GM18519 (cell line): ENCODE measurements at regions not wholly inside any gene's neighbourhood (a gene's known extent, or its start where the extent isn't known, plus 50 kb on each side); places are given as distances from the start of the nearest gene placed in this dataset.

ENCODE experiments used
- ATAC-seq: cut with Tn5 transposase; IDR thresholded peaks from one replicate; pipeline ENCODE4 v1.9.1; 2021; ENCODE audit warnings: mild to moderate bottlenecking, moderate library complexity; ENCODE audit not compliant: unreplicated experiment, low FRiP score

- no peak for ATAC-seq
These were observed 626.0 kb downstream of the RNF144B start for GRCh38 chr6:19013026-19013705.

GRCh38 chr6:19024737-19025136 lies 637.6 kb downstream of the RNF144B start:
- ATAC-seq: no peak

- ATAC-seq: no peak
These were observed 641.1 kb downstream of the RNF144B start for GRCh38 chr6:19028201-19028600.

- ATAC-seq: no peak
These were observed 645.6 kb downstream of the RNF144B start for GRCh38 chr6:19032591-19033295.

GRCh38 chr6:19033683-19034082 lies 646.5 kb downstream of the RNF144B start:
- no peak for ATAC-seq

GRCh38 chr6:19034986-19035385 lies 647.8 kb downstream of the RNF144B start:
- ATAC-seq: no peak

GRCh38 chr6:19035461-19036195 lies 648.5 kb downstream of the RNF144B start:
- no peak for ATAC-seq

- no peak for ATAC-seq
These were observed 649.0 kb downstream of the RNF144B start for GRCh38 chr6:19036196-19036555.

GRCh38 chr6:19037607-19038006 lies 650.5 kb downstream of the RNF144B start:
- ATAC-seq: no peak

- no peak for ATAC-seq
These were observed 652.1 kb downstream of the RNF144B start for GRCh38 chr6:19039287-19039686.

GRCh38 chr6:19041906-19042305 lies 654.8 kb downstream of the RNF144B start:
- ATAC-seq: no peak

GRCh38 chr6:19042420-19042819 lies 655.3 kb downstream of the RNF144B start:
- ATAC-seq: no peak

GRCh38 chr6:19050765-19051164 lies 663.6 kb downstream of the RNF144B start:
- no peak for ATAC-seq

GRCh38 chr6:19052219-19052618 lies 665.1 kb downstream of the RNF144B start:
- ATAC-seq: no peak

- no peak for ATAC-seq
These were observed 672.0 kb downstream of the RNF144B start for GRCh38 chr6:19059102-19059501.

- ATAC-seq: no peak
These were observed 680.0 kb downstream of the RNF144B start for GRCh38 chr6:19067165-19067564.

GRCh38 chr6:19070520-19070919 lies 683.4 kb downstream of the RNF144B start:
- no peak for ATAC-seq

- no peak for ATAC-seq
These were observed 696.7 kb downstream of the RNF144B start for GRCh38 chr6:19083801-19084200.

- no peak for ATAC-seq
These were observed 699.3 kb downstream of the RNF144B start for GRCh38 chr6:19086480-19086879.

GRCh38 chr6:19087296-19087695 lies 700.1 kb downstream of the RNF144B start:
- ATAC-seq: no peak

GRCh38 chr6:19087897-19088296 lies 700.7 kb downstream of the RNF144B start:
- ATAC-seq: no peak

- no peak for ATAC-seq
These were observed 713.6 kb downstream of the RNF144B start for GRCh38 chr6:19100752-19101151.
